ENCODE measurements at regions not wholly inside any gene's neighbourhood (a gene's known extent, or its start where the extent isn't known, plus 50 kb on each side); places are given as distances from the start of the nearest gene placed in this dataset.

DNA sequence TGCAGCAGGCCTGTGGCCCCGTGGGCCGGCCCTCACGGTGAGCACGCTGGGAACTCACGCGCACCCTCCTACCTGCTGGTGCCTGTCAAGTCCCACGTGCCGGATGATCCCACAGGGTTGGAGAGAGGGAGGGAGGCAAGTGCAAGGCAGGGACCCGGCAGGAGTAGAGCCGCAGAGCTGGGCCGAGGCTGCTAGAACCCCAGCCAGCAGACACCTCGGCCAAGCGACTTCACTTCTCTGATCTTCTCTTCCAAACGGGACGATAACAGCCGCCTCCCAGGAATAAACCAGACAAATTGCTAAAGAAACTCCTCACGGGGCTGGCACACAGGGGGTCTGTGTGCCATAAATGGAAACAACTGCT is 1232.8 kb downstream of the TBC1D22A start:
- TF ChIP-seq, protein P1, sequence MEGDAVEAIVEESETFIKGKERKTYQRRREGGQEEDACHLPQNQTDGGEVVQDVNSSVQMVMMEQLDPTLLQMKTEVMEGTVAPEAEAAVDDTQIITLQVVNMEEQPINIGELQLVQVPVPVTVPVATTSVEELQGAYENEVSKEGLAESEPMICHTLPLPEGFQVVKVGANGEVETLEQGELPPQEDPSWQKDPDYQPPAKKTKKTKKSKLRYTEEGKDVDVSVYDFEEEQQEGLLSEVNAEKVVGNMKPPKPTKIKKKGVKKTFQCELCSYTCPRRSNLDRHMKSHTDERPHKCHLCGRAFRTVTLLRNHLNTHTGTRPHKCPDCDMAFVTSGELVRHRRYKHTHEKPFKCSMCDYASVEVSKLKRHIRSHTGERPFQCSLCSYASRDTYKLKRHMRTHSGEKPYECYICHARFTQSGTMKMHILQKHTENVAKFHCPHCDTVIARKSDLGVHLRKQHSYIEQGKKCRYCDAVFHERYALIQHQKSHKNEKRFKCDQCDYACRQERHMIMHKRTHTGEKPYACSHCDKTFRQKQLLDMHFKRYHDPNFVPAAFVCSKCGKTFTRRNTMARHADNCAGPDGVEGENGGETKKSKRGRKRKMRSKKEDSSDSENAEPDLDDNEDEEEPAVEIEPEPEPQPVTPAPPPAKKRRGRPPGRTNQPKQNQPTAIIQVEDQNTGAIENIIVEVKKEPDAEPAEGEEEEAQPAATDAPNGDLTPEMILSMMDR (IDR thresholded peaks at IDR 0.05), result no peak
- TF ChIP-seq, protein P2, sequence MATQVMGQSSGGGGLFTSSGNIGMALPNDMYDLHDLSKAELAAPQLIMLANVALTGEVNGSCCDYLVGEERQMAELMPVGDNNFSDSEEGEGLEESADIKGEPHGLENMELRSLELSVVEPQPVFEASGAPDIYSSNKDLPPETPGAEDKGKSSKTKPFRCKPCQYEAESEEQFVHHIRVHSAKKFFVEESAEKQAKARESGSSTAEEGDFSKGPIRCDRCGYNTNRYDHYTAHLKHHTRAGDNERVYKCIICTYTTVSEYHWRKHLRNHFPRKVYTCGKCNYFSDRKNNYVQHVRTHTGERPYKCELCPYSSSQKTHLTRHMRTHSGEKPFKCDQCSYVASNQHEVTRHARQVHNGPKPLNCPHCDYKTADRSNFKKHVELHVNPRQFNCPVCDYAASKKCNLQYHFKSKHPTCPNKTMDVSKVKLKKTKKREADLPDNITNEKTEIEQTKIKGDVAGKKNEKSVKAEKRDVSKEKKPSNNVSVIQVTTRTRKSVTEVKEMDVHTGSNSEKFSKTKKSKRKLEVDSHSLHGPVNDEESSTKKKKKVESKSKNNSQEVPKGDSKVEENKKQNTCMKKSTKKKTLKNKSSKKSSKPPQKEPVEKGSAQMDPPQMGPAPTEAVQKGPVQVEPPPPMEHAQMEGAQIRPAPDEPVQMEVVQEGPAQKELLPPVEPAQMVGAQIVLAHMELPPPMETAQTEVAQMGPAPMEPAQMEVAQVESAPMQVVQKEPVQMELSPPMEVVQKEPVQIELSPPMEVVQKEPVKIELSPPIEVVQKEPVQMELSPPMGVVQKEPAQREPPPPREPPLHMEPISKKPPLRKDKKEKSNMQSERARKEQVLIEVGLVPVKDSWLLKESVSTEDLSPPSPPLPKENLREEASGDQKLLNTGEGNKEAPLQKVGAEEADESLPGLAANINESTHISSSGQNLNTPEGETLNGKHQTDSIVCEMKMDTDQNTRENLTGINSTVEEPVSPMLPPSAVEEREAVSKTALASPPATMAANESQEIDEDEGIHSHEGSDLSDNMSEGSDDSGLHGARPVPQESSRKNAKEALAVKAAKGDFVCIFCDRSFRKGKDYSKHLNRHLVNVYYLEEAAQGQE (IDR thresholded peaks at IDR 0.05; ENCODE audit: insufficient read depth in 1 of 2, low read depth in 2 of 2, low read length in 1 of 2), result no peak

Measured in Panc1 (cell line).